ENCODE measurements at regions not wholly inside any gene's neighbourhood (a gene's known extent, or its start where the extent isn't known, plus 50 kb on each side); places are given as distances from the start of the nearest gene placed in this dataset.

DNA sequence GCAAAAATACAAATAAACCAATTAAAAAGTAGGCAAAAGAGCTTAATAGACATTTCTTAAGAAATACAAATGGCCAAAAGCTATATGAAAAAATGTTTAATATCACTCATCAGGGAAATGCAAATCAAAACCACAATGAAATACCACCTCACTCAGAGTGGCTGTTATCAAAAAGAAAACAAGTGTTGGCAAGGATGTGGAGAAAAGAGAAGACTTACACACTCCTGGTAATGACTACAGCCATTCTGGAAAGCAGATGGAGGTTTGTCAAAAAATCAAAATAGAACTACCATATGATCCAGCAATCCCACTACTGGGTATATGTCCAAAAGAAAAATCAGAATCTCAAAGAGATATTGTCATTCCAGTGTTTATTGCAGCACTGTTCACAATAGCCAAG lies 223.5 kb upstream of the SLC10A2 start:
- DNase-seq (ENCODE audit: low read depth in 2 of 3, low spot score in 2 of 3) = no peak

DNA sequence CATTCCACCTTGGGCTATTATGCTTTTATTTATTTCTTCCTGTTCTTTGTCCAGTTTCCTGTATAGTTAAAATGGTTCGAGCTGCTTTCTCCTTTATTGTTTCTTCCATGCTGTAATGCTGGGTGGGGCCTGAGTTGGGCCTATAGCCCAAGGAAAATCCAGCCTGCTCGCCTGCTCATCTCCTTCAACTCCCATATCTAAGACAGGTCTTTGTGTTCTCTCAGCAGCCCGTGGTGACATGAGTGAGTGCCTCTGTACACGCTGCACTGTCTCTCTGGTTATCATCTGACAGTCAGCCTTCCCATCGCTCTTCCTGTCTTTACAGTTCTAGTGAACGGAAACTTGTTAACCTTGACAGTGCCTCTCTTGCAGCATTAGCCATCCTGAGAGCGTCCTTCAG lies 221.9 kb upstream of the SLC10A2 start:
- no peak for DNase-seq (ENCODE audit: low read depth in 2 of 3, low spot score in 2 of 3)

GRCh38 chr13:103287659-103288058 lies 221.4 kb upstream of the SLC10A2 start:
- DNase-seq (ENCODE audit: low read depth in 2 of 3, low spot score in 2 of 3) = no peak

- DNase-seq (ENCODE audit: low read depth in 2 of 3, low spot score in 2 of 3) = no peak
Measured at GRCh38 chr13:103284466-103284865, 218.2 kb upstream of the SLC10A2 start.

DNA sequence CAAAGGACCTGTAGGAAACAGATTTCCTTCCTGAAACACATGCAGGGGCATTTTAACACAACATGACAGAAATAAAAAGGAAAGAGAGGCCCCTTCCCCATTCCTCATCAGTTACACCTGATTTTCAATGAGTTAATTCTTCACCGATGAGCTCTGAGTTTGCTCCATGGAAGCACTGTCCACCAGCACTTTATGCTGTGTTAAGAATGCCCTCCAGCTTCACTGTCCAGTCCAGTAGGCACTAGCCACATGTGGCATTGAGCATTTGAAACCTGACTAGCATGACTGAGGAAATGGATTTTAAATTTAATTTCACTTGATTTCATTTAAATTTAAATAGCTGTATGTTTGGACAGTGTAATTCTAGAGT lies 217.2 kb upstream of the SLC10A2 start:
- no peak for DNase-seq (ENCODE audit: low read depth in 2 of 3, low spot score in 2 of 3)

- DNase-seq (ENCODE audit: low read depth in 2 of 3, low spot score in 2 of 3) = no peak
Measured at GRCh38 chr13:103282571-103283450, 216.6 kb upstream of the SLC10A2 start.

GRCh38 chr13:103277959-103278694 lies 211.9 kb upstream of the SLC10A2 start:
- DNase-seq (ENCODE audit: low read depth in 2 of 3, low spot score in 2 of 3) = no peak

- DNase-seq (ENCODE audit: low read depth in 2 of 3, low spot score in 2 of 3) = no peak
Measured at GRCh38 chr13:103276775-103277498, 210.7 kb upstream of the SLC10A2 start.

DNA sequence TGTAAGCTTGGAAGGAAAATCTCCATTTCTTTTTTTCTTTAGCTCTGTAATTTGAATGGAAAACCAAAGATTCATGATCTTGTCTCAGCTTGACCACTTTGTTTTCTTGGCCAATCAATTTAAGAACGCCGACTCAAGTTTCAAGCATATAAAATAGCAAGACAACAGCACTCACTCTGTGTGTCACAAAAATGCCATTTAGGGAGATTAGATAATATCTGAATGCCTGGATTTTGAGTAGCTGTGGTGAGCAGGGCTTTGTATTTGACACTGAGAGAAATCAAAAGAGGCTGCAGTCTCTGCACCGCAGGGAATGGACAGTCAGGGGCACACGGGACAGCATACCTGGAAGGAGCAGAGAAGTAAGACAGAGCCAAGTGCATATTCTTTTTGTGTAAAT lies 209.5 kb upstream of the SLC10A2 start:
- DNase-seq (ENCODE audit: low read depth in 2 of 3, low spot score in 2 of 3) = no peak

- DNase-seq (ENCODE audit: low read depth in 2 of 3, low spot score in 2 of 3) = no peak
Measured at GRCh38 chr13:103275081-103275480, 208.9 kb upstream of the SLC10A2 start.

DNA sequence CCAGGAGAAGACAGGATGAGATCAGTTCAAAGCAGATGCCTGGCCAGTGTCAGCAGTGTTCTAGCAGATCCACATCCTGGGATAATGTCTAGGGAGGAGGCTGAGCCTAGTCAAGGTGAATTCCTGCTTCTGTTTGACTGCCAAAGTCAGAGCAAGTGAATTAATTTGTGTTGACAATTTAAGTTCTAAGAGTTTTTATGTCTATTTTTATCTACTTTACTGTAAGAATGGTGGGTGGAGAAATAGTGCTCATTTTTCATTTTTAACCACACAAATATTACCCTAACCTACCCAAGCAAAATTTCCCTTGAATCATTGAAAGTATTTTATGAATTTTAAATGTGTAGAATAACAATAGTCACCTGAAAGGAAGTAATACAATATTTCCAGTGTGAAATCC lies 207.6 kb upstream of the SLC10A2 start:
- no peak for DNase-seq (ENCODE audit: low read depth in 2 of 3, low spot score in 2 of 3)

DNA sequence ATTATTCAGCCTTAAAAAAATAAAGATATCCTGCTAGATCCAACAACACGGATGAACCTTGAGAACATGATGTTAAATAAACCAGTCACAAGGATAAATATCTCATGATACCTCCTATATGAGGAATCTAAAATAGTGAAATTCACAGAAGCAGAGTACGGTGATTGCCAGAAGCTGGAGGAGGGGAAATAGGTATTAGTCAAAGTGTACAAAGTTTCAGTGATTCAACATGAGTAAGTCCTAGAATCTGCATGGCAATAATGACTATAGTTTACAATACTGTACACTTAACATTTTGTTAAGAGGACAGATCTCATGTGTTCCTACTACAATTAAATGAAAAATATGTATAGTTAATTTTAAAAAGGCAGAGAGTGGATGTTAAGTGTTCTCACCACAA lies 206.6 kb upstream of the SLC10A2 start:
- DNase-seq (ENCODE audit: low read depth in 2 of 3, low spot score in 2 of 3) = no peak

DNA sequence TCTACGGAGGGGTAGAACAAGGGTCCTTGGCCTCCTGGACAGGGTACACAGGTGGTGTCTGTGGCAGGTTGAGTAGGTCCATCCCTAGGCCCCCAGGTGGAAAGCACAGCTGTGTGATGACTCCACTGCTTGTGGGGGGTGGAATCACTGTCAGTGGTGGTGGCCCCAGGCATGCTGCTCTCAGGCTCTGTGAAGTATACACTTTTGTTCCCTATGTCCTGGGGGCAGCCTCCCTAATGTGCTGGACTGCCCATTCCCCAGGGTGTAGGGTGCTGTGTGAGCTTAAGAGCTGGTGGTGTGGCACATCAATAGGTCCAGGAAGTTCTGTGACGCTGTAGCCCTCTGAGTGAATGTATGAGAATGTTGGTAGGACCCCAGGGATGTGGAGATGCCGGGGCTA lies 197.2 kb upstream of the SLC10A2 start:
- DNase-seq (ENCODE audit: low read depth in 2 of 3, low spot score in 2 of 3) = no peak

DNA sequence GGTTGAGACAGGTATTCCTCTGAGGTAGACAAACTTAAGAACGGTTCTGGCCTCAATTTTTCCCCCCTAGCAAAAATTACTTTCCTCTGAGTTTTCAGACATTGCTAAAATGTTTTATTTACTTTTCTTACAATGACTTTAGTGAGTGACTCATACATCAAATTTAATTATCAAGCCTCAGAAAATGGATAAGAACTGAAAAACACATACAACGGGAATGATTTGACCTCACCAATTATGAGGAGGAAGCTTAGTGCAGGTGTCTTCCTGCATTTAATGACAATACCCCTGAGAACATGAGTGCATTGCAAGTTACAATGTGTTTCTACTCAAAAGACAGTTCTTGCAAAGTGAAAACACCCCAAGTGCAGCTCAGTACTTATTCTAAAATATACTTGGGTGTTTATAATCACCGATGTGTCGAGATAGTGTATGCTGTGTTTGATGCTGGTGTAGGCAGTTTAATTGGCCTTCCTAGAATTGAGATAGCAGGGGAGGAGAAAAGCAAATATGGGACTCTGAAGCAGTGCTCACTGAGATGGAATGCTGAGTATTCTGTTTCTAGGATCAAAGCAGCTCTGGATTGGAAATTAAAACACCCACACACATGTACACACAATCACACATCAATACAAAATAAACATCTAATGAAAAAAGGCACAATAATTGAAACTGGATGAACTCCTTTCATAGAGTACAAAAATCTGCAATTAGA lies 189.5 kb upstream of the SLC10A2 start:
- no peak for DNase-seq (ENCODE audit: low read depth in 2 of 3, low spot score in 2 of 3)

DNA sequence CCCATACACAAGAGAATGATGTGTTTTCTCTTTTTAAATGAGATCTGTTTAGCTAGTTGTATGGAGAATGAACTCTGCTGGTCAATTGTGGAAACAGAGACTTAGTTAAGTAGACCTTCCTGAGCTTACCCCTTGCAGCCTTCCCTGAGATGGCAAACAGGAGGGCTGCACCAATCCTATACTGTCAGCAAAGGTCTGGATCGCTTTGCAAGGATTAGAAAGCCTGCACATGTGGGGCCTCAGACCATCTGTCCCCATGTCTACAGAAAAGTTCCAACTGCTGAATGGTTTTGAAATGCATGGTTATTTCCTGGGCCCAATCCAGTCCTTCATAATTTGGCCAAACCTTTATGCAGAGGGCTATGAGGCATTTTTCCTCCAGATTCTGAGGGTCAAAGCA lies 183.9 kb upstream of the SLC10A2 start:
- no peak for DNase-seq (ENCODE audit: low read depth in 2 of 3, low spot score in 2 of 3)

DNA sequence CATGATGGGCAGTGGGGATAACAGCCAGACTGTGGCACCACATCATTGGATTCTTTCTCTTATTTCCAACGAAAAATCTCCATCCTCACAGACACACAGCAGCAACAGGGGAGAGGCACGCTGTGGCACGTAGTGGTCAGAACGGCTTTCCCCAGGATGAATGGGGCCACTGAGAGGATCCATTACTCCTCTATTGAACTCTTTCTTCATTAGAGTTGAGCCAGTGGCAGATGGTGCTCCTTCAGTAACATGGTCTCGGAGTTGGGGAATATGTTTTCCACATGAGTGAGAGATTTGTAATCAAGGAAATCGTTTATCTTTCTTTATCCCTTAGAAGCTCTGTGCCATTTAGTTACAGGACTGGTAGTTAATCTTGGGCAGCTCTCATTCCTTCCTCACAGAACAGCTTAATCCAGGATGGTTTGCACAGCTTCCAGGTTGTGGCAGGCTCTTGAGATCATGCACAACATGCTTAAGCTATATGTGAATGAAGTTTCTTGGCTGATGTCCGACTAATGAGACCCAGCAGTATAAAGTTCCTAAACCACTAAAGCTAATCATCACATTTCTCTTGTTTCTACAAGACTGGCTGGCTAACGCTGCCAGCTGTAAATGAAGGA lies 180.5 kb upstream of the SLC10A2 start:
- no peak for DNase-seq (ENCODE audit: low read depth in 2 of 3, low spot score in 2 of 3)

DNA sequence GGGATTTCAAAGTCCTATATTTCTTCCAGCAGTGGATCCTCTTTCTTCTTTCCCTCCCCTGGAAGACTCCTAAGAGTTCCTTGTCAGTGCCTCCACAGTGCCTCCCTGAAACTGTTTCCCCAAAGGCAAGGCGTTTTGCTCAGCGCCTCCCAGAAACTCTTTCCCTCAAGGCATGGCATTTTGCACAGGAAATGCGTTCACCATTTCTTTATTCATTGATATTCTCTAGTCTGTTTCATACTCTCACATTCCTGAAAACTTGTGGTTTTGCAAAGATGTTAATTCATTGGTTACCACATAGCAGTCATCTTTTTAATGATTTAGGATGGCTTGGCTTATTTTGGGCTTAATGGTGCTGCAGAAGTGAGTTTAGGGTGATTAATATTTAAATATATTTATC lies 177.3 kb upstream of the SLC10A2 start:
- no peak for DNase-seq (ENCODE audit: low read depth in 2 of 3, low spot score in 2 of 3)

DNA sequence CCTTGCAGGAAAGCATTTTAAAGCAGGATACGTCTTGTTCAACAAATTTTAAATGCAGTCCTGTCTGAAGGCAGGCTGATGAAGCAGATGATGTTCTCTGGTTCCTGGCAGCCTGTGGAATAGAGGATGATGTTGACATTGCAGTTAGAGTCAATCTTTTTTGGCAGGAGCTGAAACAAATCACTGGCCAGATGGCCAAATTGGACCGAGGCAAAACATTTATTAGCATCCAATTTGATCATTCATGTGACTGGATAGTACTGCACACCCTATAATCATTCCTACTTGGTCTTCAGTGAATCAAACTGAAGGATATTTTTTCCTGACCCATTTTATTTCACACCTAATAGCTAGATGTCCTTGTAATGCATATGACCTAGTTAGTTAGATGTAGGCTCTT lies 172.2 kb upstream of the SLC10A2 start:
- DNase-seq (ENCODE audit: low read depth in 2 of 3, low spot score in 2 of 3) = no peak

DNA sequence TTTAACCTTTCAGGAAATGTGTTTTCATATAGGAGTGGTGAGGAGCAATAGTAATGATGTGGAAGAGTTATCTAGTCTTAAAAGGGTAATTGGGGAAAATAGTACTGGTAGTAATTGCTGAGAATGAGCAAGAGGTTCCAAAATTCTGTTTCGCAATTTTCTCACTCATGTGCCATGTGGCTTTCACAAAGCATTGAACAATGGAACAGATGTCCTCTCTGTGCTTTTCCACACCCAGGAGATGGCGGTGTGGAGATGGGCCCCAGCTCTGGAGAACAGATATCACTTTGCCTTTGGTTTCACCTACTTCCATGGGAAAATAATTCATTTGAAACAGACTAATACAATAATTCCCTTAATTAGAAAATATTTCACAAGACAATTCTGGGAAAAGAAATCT lies 170.0 kb upstream of the SLC10A2 start:
- DNase-seq (ENCODE audit: low read depth in 2 of 3, low spot score in 2 of 3) = no peak

- no peak for DNase-seq (ENCODE audit: low read depth in 2 of 3, low spot score in 2 of 3)
Measured at GRCh38 chr13:103229674-103230073, 163.5 kb upstream of the SLC10A2 start.

GRCh38 chr13:103224804-103225203 lies 158.6 kb upstream of the SLC10A2 start:
- DNase-seq (ENCODE audit: low read depth in 2 of 3, low spot score in 2 of 3) = no peak
